Right atrium auricular region (tissue), 2 donors: ENCODE measurements at regions not wholly inside any gene's neighbourhood (a gene's known extent, or its start where the extent isn't known, plus 50 kb on each side); places are given as distances from the start of the nearest gene placed in this dataset.

Source experiments
- DNase-seq: peaks from one replicate; pipeline ENCODE4 v3.0.0-alpha.2; 2019; ENCODE audit warnings: low spot score
- H3K27ac ChIP-seq, 2 donors: fragments of 200-600 bp; sonication (generic); 1 replicate in 1 of 2; 2 replicates in 1 of 2; pipeline ENCODE4 v1.5.1; 2016 to 2019
- H3K27me3 ChIP-seq, 2 donors: fragments of 200-600 bp; sonication (generic); one replicate each; pipeline versions ENCODE4 v1.5.1 to v1.6.0; 2017 to 2019
- H3K36me3 ChIP-seq: fragments of 200-600 bp; sonication (generic); one replicate; pipeline ENCODE4 v1.5.1; 2016
- H3K4me1 ChIP-seq, 2 donors: fragments of 200-600 bp; sonication (generic); one replicate each; pipeline versions ENCODE4 v1.5.1 to v1.6.0; 2017 to 2019
- H3K4me3 ChIP-seq, 2 donors: fragments of 200-600 bp; sonication (generic); 1 replicate in 1 of 2; 2 replicates in 1 of 2; pipeline ENCODE4 v1.5.1; 2017 to 2019; ENCODE audit warnings: mild to moderate bottlenecking in 1 of 2, moderate library complexity in 1 of 2
- H3K9me3 ChIP-seq, 2 donors: fragments of 200-600 bp; sonication (generic); one replicate each; pipeline ENCODE4 v1.5.1; 2019
- TF ChIP-seq, protein P1 (sequence below), 2 donors: fragments of 200-600 bp; sonication (generic); IDR thresholded peaks; one replicate each; pipeline ENCODE4 v1.5.1; 2019; ENCODE audit warnings: antibody characterized with exemption in 2 of 2

DNA sequence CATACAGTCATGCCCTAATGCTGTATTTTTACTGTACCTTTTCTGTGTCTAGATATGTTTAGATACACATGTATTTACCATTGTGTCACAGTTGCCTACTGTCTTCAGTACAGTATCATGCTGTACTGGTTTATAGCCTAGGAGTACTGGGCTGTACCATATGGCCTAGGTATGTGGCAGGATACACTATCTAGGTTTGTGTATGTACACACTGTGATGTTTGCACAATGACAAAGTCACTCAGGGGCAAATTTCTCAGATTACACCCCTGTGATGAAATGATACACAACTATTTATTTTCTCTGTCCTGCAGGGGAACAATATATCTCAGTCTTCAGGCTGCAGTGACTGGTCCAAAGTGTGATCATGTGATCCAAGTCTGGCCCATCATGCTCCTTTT lies 1076.1 kb downstream of the VRK1 start:
- no peak for DNase-seq
- no peaks in the 10 kb centered on the region for H3K9me3 ChIP-seq
- TF ChIP-seq, protein P1, sequence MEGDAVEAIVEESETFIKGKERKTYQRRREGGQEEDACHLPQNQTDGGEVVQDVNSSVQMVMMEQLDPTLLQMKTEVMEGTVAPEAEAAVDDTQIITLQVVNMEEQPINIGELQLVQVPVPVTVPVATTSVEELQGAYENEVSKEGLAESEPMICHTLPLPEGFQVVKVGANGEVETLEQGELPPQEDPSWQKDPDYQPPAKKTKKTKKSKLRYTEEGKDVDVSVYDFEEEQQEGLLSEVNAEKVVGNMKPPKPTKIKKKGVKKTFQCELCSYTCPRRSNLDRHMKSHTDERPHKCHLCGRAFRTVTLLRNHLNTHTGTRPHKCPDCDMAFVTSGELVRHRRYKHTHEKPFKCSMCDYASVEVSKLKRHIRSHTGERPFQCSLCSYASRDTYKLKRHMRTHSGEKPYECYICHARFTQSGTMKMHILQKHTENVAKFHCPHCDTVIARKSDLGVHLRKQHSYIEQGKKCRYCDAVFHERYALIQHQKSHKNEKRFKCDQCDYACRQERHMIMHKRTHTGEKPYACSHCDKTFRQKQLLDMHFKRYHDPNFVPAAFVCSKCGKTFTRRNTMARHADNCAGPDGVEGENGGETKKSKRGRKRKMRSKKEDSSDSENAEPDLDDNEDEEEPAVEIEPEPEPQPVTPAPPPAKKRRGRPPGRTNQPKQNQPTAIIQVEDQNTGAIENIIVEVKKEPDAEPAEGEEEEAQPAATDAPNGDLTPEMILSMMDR (IDR thresholded peaks at IDR 0.05), result no peak
- no peak overlapping the region for H3K4me3 ChIP-seq
- H3K27me3 ChIP-seq, result no peaks in the 10 kb centered on the region
- no peaks in the 10 kb centered on the region for H3K4me1 ChIP-seq
- no peaks in the 10 kb centered on the region for H3K36me3 ChIP-seq
- no peak overlapping the region for H3K27ac ChIP-seq

DNA sequence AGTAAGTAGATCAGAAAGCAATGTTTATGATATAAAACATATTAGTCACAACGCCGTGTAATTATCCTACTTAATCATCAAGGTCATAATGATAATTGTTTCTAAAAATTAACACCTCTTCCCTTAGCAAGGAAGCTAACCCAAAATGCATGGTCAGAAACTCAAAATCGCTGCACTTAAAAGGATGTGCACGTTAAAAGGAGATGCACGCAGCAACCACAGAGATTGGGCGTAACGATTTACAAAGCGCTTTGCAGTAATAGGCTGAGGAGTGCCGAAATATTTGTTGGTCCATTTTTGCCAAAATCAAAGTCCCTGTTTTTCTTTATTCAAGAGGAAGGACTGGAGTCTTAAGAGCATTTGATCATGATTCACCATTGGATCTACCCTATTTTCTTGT lies 1077.2 kb downstream of the VRK1 start:
- DNase-seq, result no peak
- Histone ChIP-seq H3K4me1 (no peaks in the 10 kb centered on the region), H3K4me3 (no peak overlapping the region), H3K9me3 (no peaks in the 10 kb centered on the region), H3K36me3 (no peaks in the 10 kb centered on the region), H3K27me3 (no peaks in the 10 kb centered on the region), H3K27ac (no peak overlapping the region)
- TF ChIP-seq, protein P1 (IDR thresholded peaks at IDR 0.05), result no peak

DNA sequence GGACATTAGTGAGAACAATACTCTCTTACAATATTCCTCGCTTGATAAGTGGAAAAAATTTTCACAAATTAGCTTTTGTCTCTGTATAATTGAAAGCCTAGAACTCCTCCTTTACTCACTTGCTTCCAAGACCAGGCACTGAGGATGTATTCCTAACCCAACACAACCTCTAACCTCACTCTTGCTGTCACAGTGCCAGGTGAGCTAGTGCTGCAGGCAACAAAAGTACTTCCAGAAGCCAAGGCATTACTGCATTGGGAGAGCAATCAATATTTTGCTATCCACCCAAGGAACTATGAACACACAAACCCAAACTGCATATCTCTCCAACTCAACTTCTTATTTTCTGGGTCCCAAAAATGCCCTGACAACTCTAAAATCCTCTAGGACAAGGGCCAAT lies 1081.0 kb downstream of the VRK1 start:
- Histone ChIP-seq H3K27ac (no peak overlapping the region), H3K36me3 (no peaks in the 10 kb centered on the region), H3K27me3 (no peaks in the 10 kb centered on the region), H3K4me1 (no peaks in the 10 kb centered on the region), H3K9me3 (no peaks in the 10 kb centered on the region), H3K4me3 (no peak overlapping the region)
- TF ChIP-seq, protein P1 (IDR thresholded peaks at IDR 0.05), result no peak
- DNase-seq, result no peak

DNA sequence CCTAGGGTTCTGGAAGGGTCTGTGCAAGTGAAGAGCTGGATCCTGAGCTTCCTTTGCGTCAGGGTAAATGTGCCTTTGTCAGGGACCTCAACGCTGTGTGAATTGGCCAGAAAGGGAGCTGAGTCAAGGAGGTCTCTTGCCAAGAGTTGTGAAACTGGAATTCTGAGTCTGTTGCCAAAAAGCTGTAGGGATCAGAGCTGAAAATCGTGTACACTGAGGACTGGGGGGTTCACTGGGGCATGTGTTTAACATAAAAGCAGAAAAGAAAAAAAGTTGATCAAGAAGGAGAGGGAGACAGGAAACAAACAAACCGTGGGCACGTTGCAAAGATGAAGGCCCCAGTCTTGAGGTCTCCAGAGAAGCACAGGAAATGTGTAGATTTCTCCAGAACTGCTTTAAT lies 1081.5 kb downstream of the VRK1 start:
- Histone ChIP-seq H3K9me3 (no peaks in the 10 kb centered on the region), H3K27me3 (no peaks in the 10 kb centered on the region), H3K4me3 (no peak overlapping the region), H3K4me1 (no peaks in the 10 kb centered on the region), H3K36me3 (no peaks in the 10 kb centered on the region), H3K27ac (no peak overlapping the region)
- peak; percentile 69 for DNase-seq
- TF ChIP-seq, protein P1 (IDR thresholded peaks at IDR 0.05), result no peak

DNA sequence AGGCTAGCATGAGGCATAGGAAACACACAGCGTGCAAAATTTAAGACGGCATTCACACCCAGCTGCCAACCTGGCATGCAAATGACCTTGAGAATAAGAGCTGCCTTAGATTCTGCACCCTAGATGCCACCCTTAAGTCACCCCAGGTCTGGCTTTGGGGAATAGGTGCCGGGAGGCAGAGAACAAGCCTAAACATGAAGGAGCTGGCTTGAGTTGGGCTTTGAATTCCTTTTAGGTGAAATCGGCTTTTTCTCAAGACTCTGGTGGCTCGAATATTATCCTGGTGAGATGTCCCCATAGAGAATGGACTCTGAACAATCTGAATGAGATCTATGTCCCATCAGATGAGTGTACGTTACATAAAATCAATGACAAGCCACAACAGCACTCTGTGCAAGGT lies 1090.5 kb downstream of the VRK1 start:
- Histone ChIP-seq H3K4me1 (no peaks in the 10 kb centered on the region), H3K27ac (no peak overlapping the region), H3K36me3 (no peaks in the 10 kb centered on the region), H3K27me3 (no peaks in the 10 kb centered on the region), H3K9me3 (no peaks in the 10 kb centered on the region), H3K4me3 (no peak overlapping the region)
- DNase-seq, result no peak
- TF ChIP-seq, protein P1 (IDR thresholded peaks at IDR 0.05), result no peak

DNA sequence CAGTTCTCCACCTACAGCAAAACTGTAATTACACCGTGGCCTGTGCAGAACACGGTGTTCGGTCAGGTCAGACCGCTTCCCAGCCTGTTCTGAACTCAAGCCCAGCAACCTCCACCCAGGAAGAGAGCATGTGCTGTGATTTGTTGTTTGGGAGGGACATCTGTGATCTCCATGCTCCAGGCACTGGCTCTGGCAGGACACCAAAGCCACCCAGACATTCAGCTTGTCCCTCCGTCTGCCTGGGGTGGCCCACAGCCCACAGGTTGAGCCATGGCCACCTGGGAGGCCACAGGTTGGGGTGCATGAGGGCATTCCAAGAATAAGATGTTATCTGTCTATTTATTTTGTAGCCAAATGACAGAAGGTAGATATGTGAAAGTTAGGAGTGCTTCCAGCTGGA lies 1091.1 kb downstream of the VRK1 start:
- no peak for DNase-seq
- Histone ChIP-seq H3K27ac (no peak overlapping the region), H3K4me3 (no peak overlapping the region), H3K27me3 (no peaks in the 10 kb centered on the region), H3K9me3 (no peaks in the 10 kb centered on the region), H3K36me3 (no peaks in the 10 kb centered on the region), H3K4me1 (no peaks in the 10 kb centered on the region)
- TF ChIP-seq, protein P1 (IDR thresholded peaks at IDR 0.05), result no peak
